H9 (cell line): ENCODE measurements at regions not wholly inside any gene's neighbourhood (a gene's known extent, or its start where the extent isn't known, plus 50 kb on each side); places are given as distances from the start of the nearest gene placed in this dataset.

ENCODE experiments used
- DNase-seq: peaks from one replicate; pipeline ENCODE4 v3.0.0-alpha.2; 2017
- H2AFZ ChIP-seq: one replicate; pipeline ENCODE4 v1.6.1; 2013; ENCODE audit warnings: mild to moderate bottlenecking, low read length, control low read depth, moderate library complexity
- H2AK5ac ChIP-seq: 2 replicates; pipeline ENCODE4 v1.6.1; 2013; ENCODE audit warnings: low read length, control low read depth, mixed read lengths; ENCODE audit not compliant: insufficient read length
- H2BK120ac ChIP-seq: one replicate; pipeline ENCODE4 v1.6.1; 2013; ENCODE audit warnings: low read depth, mild to moderate bottlenecking, low read length, control low read depth, inconsistent platforms; ENCODE audit not compliant: poor library complexity, severe bottlenecking
- H2BK12ac ChIP-seq: 2 replicates; pipeline ENCODE4 v1.6.1; 2013; ENCODE audit warnings: low read length, control low read depth, mixed read lengths, low read depth; ENCODE audit not compliant: insufficient read length
- H2BK15ac ChIP-seq: 2 replicates; pipeline ENCODE4 v1.6.1; 2013; ENCODE audit warnings: low read depth, low read length, control low read depth
- H2BK20ac ChIP-seq: one replicate; pipeline ENCODE4 v1.6.1; 2013; ENCODE audit warnings: low read depth, mild to moderate bottlenecking, low read length, control low read depth, inconsistent platforms; ENCODE audit not compliant: poor library complexity, severe bottlenecking
- H2BK5ac ChIP-seq: 2 replicates; pipeline ENCODE4 v1.6.1; 2013; ENCODE audit warnings: low read length, control low read depth, mixed read lengths; ENCODE audit not compliant: insufficient read length
- H3K14ac ChIP-seq: 2 replicates; pipeline ENCODE4 v1.6.1; 2013; ENCODE audit warnings: low read length, control low read depth; ENCODE audit not compliant: insufficient read depth
- H3K18ac ChIP-seq: 2 replicates; pipeline ENCODE4 v1.6.1; 2013; ENCODE audit warnings: low read depth, mild to moderate bottlenecking, mixed read lengths, low read length, control low read depth; ENCODE audit not compliant: insufficient read length
- H3K23ac ChIP-seq: 2 replicates; pipeline ENCODE4 v1.6.1; 2013; ENCODE audit warnings: low read length, control low read depth, mixed read lengths, low read depth; ENCODE audit not compliant: insufficient read length
- H3K23me2 ChIP-seq: 2 replicates; pipeline ENCODE4 v1.6.1; 2013; ENCODE audit warnings: low read depth, mild to moderate bottlenecking, mixed read lengths, low read length, control low read depth; ENCODE audit not compliant: insufficient read length, poor library complexity, severe bottlenecking
- H3K27ac ChIP-seq: 2 replicates; pipeline ENCODE4 v1.5.1; 2013; ENCODE audit warnings: low read length, control low read depth, mixed read lengths, low read depth; ENCODE audit not compliant: insufficient read length
- H3K27me3 ChIP-seq: 2 replicates; pipeline ENCODE4 v1.6.1; 2013; ENCODE audit warnings: low read length, control low read depth, inconsistent platforms; ENCODE audit not compliant: insufficient read depth
- H3K4ac ChIP-seq: 2 replicates; pipeline ENCODE4 v1.6.1; 2013; ENCODE audit warnings: low read depth, mild to moderate bottlenecking, control low read depth, inconsistent platforms, low read length, moderate library complexity
- H3K4me1 ChIP-seq: 2 replicates; pipeline ENCODE4 v1.6.1; 2013; ENCODE audit warnings: low read length, control low read depth, inconsistent platforms; ENCODE audit not compliant: insufficient read depth
- H3K4me2 ChIP-seq: 2 replicates; pipeline ENCODE4 v1.6.1; 2013; ENCODE audit warnings: low read length, control low read depth, mixed read lengths; ENCODE audit not compliant: insufficient read length, insufficient read depth
- H3K56ac ChIP-seq: 2 replicates; pipeline ENCODE4 v1.6.1; 2013; ENCODE audit warnings: low read depth, mild to moderate bottlenecking, mixed read lengths, low read length, control low read depth; ENCODE audit not compliant: insufficient read length
- H3K79me1 ChIP-seq: 2 replicates; pipeline ENCODE4 v1.6.1; 2013; ENCODE audit warnings: low read depth, mild to moderate bottlenecking, moderate library complexity, low read length, control low read depth, inconsistent platforms; ENCODE audit not compliant: insufficient read depth, poor library complexity, severe bottlenecking
- H3K79me2 ChIP-seq: 2 replicates; pipeline ENCODE4 v1.6.1; 2013; ENCODE audit warnings: low read length, control low read depth, inconsistent platforms; ENCODE audit not compliant: insufficient read depth
- H3K9ac ChIP-seq: 2 replicates; pipeline ENCODE4 v1.6.1; 2013; ENCODE audit warnings: low read length, control low read depth, mixed read lengths; ENCODE audit not compliant: insufficient read length; ENCODE audit errors: extremely low read depth
- H3K9me3 ChIP-seq: one replicate; pipeline ENCODE4 v1.6.1; 2013; ENCODE audit warnings: low read depth, low read length, inconsistent platforms; ENCODE audit not compliant: control insufficient read depth
- H3T11ph ChIP-seq: one replicate; pipeline ENCODE4 v1.6.1; 2013; ENCODE audit warnings: mild to moderate bottlenecking, low read length, control low read depth, inconsistent platforms
- H4K20me1 ChIP-seq: one replicate; pipeline ENCODE4 v1.6.1; 2013; ENCODE audit not compliant: control insufficient read depth, insufficient read length, insufficient read depth
- H4K5ac ChIP-seq: 2 replicates; pipeline ENCODE4 v1.6.1; 2013; ENCODE audit warnings: low read depth, mild to moderate bottlenecking, mixed read lengths, low read length, control low read depth; ENCODE audit not compliant: insufficient read length
- H4K8ac ChIP-seq: replicated peaks from 2 replicates; pipeline ENCODE4 v1.6.1; 2013; ENCODE audit warnings: low read length, control low read depth, mixed read lengths, low read depth; ENCODE audit not compliant: insufficient read length
- H4K91ac ChIP-seq: 2 replicates; pipeline ENCODE4 v1.6.1; 2013; ENCODE audit warnings: low read depth, mild to moderate bottlenecking, moderate library complexity, mixed read lengths, low read length, control low read depth; ENCODE audit not compliant: insufficient read length
- H3K27ac Mint-ChIP-seq, 3 experiments: 2 replicates in 2 of 3; 3 replicates in 1 of 3; pipeline ENCODE4 v1.8.0; 2020 to 2021; ENCODE audit warnings: mixed read lengths in 3 of 3, mild to moderate bottlenecking in 1 of 3, moderate library complexity in 1 of 3
- H3K27me3 Mint-ChIP-seq: 2 replicates; pipeline ENCODE4 v1.8.0; 2021; ENCODE audit warnings: low read depth, mild to moderate bottlenecking, moderate library complexity, mixed read lengths
- H3K36me3 Mint-ChIP-seq, 3 experiments: 2 replicates in 2 of 3; 3 replicates in 1 of 3; pipeline ENCODE4 v1.8.0; 2020 to 2021; ENCODE audit warnings: low read depth in 3 of 3, mixed read lengths in 3 of 3; ENCODE audit not compliant: insufficient read depth in 1 of 3
- H3K4me1 Mint-ChIP-seq, 2 experiments: 2 replicates each; pipeline ENCODE4 v1.8.0; 2020; ENCODE audit warnings: mixed read lengths in 2 of 2
- H3K4me3 Mint-ChIP-seq, 2 experiments: 2 replicates in 1 of 2; 3 replicates in 1 of 2; pipeline ENCODE4 v1.8.0; 2020 to 2021; ENCODE audit warnings: mild to moderate bottlenecking in 2 of 2, mixed read lengths in 2 of 2, moderate library complexity in 1 of 2
- H3K9me3 Mint-ChIP-seq, 2 experiments: 2 replicates in 1 of 2; 3 replicates in 1 of 2; pipeline ENCODE4 v1.8.0; 2020; ENCODE audit warnings: mild to moderate bottlenecking in 2 of 2, mixed read lengths in 2 of 2, moderate library complexity in 1 of 2
- CTCF ChIP-seq: fragments of 200-600 bp; sonication (generic); conservative IDR thresholded peaks from 3 replicates; pipeline ENCODE4 v1.8.0; 2021; ENCODE audit warnings: antibody characterized with exemption, mild to moderate bottlenecking
- WGBS: extraction: QIAGEN DNeasy Blood & Tissue Kit; methylation state at CpG from one replicate; pipeline ENCODE4 v1.1.7; 2013; ENCODE audit warnings: missing lambda C conversion rate, low lambda C conversion rate, mixed read lengths; ENCODE audit not compliant: insufficient read length; ENCODE audit errors: extremely low coverage; 5-methylcytosine and 5-hydroxymethylcytosine counted together

- no peak overlapping the region for H2BK15ac ChIP-seq
- H3K14ac ChIP-seq, result no peak overlapping the region
- H4K5ac ChIP-seq, result no peak overlapping the region
- H2AFZ ChIP-seq, result no peak overlapping the region
- no peaks in the 10 kb centered on the region for H3K36me3 Mint-ChIP-seq
- no peaks in the 10 kb centered on the region for H3K9me3 ChIP-seq
- no peak overlapping the region for H3K18ac ChIP-seq
- H3K79me1 ChIP-seq, result no peaks in the 10 kb centered on the region
- H3K27me3 ChIP-seq, result no peaks in the 10 kb centered on the region
- H3T11ph ChIP-seq, result no peak overlapping the region
- no peaks in the 10 kb centered on the region for H3K23me2 ChIP-seq
- H4K8ac ChIP-seq, result no peak overlapping the region
- no peak for DNase-seq
- H3K4me2 ChIP-seq, result no peak overlapping the region
- no CpG with 5 or more reads among the region's 3 CpGs for WGBS
- no peak overlapping the region for H3K4me3 Mint-ChIP-seq
- H3K9ac ChIP-seq, result no peak overlapping the region
- no peak overlapping the region for H2BK20ac ChIP-seq
- no peak overlapping the region for H3K27ac Mint-ChIP-seq
- H2BK120ac ChIP-seq, result no peak overlapping the region
- H3K79me2 ChIP-seq, result no peaks in the 10 kb centered on the region
- no peak overlapping the region for H2BK12ac ChIP-seq
- peaks cover 2% of the 10 kb centered on the region; the same call in 1 of the 2 replicates for H3K4me1 ChIP-seq
- H2AK5ac ChIP-seq, result no peak overlapping the region
- no peak overlapping the region for H2BK5ac ChIP-seq
- H3K27me3 Mint-ChIP-seq, result no peaks in the 10 kb centered on the region
- H4K91ac ChIP-seq, result no peak overlapping the region
- no peaks in the 10 kb centered on the region for H4K20me1 ChIP-seq
- no peak for TF ChIP-seq CTCF
- H3K4me1 Mint-ChIP-seq, result peaks cover 2% of the 10 kb centered on the region in 2 experiments
- no peak overlapping the region for H3K23ac ChIP-seq
- H3K56ac ChIP-seq, result no peak overlapping the region
- no peak overlapping the region for H3K27ac ChIP-seq
- H3K4ac ChIP-seq, result no peak overlapping the region
- H3K9me3 Mint-ChIP-seq, result no peaks in the 10 kb centered on the region; a peak in 1 of 5 replicates
Observed at GRCh38 chr1:68570871-68571270, 74.0 kb upstream of the DEPDC1 start.
